Neural progenitor cell (in vitro differentiated cells): ENCODE measurements at regions not wholly inside any gene's neighbourhood (a gene's known extent, or its start where the extent isn't known, plus 50 kb on each side); places are given as distances from the start of the nearest gene placed in this dataset.

Experiments
- DNase-seq: peaks from one replicate; pipeline ENCODE4 v3.0.0-alpha.2; 2016; ENCODE audit warnings: low spot score
- H2AFZ ChIP-seq: fragments of 200-600 bp; sonication (generic); replicated peaks from 2 replicates; pipeline ENCODE4 v1.6.1; 2016; ENCODE audit warnings: antibody characterized with exemption
- H3F3A ChIP-seq: fragments of 200-600 bp; sonication (generic); 2 replicates; pipeline ENCODE4 v1.6.1; 2016; ENCODE audit warnings: antibody characterized with exemption, low read depth
- H3K27ac ChIP-seq: fragments of 200-600 bp; sonication (generic); 2 replicates; pipeline ENCODE4 v1.5.1; 2016; ENCODE audit warnings: mild to moderate bottlenecking
- H3K27me3 ChIP-seq: fragments of 200-600 bp; sonication (generic); 2 replicates; pipeline ENCODE4 v1.6.1; 2016; ENCODE audit warnings: mild to moderate bottlenecking, moderate library complexity
- H3K36me3 ChIP-seq: fragments of 200-600 bp; sonication (generic); 2 replicates; pipeline ENCODE4 v1.5.1; 2016
- H3K4me1 ChIP-seq: fragments of 200-600 bp; sonication (generic); 2 replicates; pipeline ENCODE4 v1.6.1; 2016; ENCODE audit warnings: mixed run types
- H3K4me2 ChIP-seq: fragments of 200-600 bp; sonication (generic); 2 replicates; pipeline ENCODE4 v1.6.1; 2016
- H3K4me3 ChIP-seq: fragments of 200-600 bp; sonication (generic); 2 replicates; pipeline ENCODE4 v1.5.1; 2016
- H3K79me2 ChIP-seq: fragments of 200-600 bp; sonication (generic); 2 replicates; pipeline ENCODE4 v1.6.1; 2016; ENCODE audit warnings: low read depth
- H3K9ac ChIP-seq: fragments of 200-600 bp; sonication (generic); 2 replicates; pipeline ENCODE4 v1.6.1; 2016
- H3K9me3 ChIP-seq: fragments of 200-600 bp; sonication (generic); 2 replicates; pipeline ENCODE4 v1.5.1; 2016; ENCODE audit warnings: low read depth
- H4K20me1 ChIP-seq: fragments of 200-600 bp; sonication (generic); 2 replicates; pipeline ENCODE4 v1.6.1; 2016; ENCODE audit warnings: low read depth
- H3K27ac Mint-ChIP-seq: 3 replicates; pipeline ENCODE4 v1.8.0; 2021; ENCODE audit warnings: mixed read lengths
- H3K27me3 Mint-ChIP-seq: 2 replicates; pipeline ENCODE4 v1.8.0; 2022; ENCODE audit warnings: low read depth, mild to moderate bottlenecking, inconsistent platforms, moderate library complexity, mixed read lengths; ENCODE audit not compliant: insufficient read depth
- H3K36me3 Mint-ChIP-seq: 3 replicates; pipeline ENCODE4 v1.8.0; 2021; ENCODE audit warnings: mixed read lengths
- H3K4me1 Mint-ChIP-seq: 3 replicates; pipeline ENCODE4 v1.8.0; 2021; ENCODE audit warnings: mixed read lengths
- H3K4me3 Mint-ChIP-seq: 3 replicates; pipeline ENCODE4 v1.8.0; 2021; ENCODE audit warnings: mild to moderate bottlenecking, moderate library complexity, mixed read lengths
- H3K9me3 Mint-ChIP-seq: 3 replicates; pipeline ENCODE4 v1.8.0; 2020; ENCODE audit warnings: mixed read lengths
- EZH2 ChIP-seq: fragments of 200-600 bp; sonication (generic); IDR thresholded peaks from 2 replicates; pipeline ENCODE4 v1.6.1; 2017; ENCODE audit warnings: antibody characterized with exemption, mild to moderate bottlenecking, moderate library complexity
- EZH2phosphoT487 ChIP-seq: fragments of 200-600 bp; sonication (generic); IDR thresholded peaks from 2 replicates; pipeline ENCODE4 v1.6.1; 2017; ENCODE audit warnings: antibody characterized with exemption
- TF ChIP-seq, protein P1 (sequence below): fragments of 200-600 bp; sonication (generic); IDR thresholded peaks from 2 replicates; pipeline ENCODE4 v1.5.1; 2017; ENCODE audit warnings: antibody characterized with exemption, mild to moderate bottlenecking

DNA sequence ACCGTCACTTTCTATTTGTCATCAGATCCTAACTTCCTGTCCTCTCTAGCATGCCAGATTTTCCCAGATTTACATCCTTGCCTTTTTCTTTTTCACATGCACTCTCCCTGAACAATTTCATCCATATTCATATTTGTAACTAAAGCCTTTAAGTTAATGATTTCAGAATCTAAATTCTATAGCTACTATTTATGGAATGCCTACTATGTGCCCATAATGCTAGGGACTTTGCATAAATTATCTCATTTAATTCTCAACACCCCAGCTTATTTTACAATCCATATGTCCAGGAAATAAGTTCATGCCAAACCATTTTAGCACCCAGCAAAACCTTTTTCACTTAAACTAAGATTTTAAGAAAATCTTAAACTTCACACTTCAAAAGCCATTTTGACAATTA lies 531.9 kb downstream of the NUP35 start:
- H3K4me3 Mint-ChIP-seq = no peak overlapping the region
- H3K4me3 ChIP-seq = no peak overlapping the region
- H3K4me1 ChIP-seq = no peaks in the 10 kb centered on the region
- H3K9me3 Mint-ChIP-seq = no peaks in the 10 kb centered on the region
- no peaks in the 10 kb centered on the region for H3K27me3 Mint-ChIP-seq
- H3K27me3 ChIP-seq = no peaks in the 10 kb centered on the region
- TF ChIP-seq EZH2phosphoT487 = no peak
- TF ChIP-seq, protein P1, sequence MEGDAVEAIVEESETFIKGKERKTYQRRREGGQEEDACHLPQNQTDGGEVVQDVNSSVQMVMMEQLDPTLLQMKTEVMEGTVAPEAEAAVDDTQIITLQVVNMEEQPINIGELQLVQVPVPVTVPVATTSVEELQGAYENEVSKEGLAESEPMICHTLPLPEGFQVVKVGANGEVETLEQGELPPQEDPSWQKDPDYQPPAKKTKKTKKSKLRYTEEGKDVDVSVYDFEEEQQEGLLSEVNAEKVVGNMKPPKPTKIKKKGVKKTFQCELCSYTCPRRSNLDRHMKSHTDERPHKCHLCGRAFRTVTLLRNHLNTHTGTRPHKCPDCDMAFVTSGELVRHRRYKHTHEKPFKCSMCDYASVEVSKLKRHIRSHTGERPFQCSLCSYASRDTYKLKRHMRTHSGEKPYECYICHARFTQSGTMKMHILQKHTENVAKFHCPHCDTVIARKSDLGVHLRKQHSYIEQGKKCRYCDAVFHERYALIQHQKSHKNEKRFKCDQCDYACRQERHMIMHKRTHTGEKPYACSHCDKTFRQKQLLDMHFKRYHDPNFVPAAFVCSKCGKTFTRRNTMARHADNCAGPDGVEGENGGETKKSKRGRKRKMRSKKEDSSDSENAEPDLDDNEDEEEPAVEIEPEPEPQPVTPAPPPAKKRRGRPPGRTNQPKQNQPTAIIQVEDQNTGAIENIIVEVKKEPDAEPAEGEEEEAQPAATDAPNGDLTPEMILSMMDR = no peak
- TF ChIP-seq EZH2 = no peak
- no peaks in the 10 kb centered on the region for H3K79me2 ChIP-seq
- no peaks in the 10 kb centered on the region for H3K36me3 ChIP-seq
- no peak overlapping the region for H3K4me2 ChIP-seq
- H3K27ac Mint-ChIP-seq = no peak overlapping the region
- DNase-seq = no peak
- no peak overlapping the region for H3K9ac ChIP-seq
- H3K9me3 ChIP-seq = no peaks in the 10 kb centered on the region
- no peaks in the 10 kb centered on the region for H3K4me1 Mint-ChIP-seq
- H4K20me1 ChIP-seq = no peaks in the 10 kb centered on the region
- H3K27ac ChIP-seq = no peak overlapping the region
- H3F3A ChIP-seq = no peaks in the 10 kb centered on the region
- H2AFZ ChIP-seq = no peak overlapping the region
- H3K36me3 Mint-ChIP-seq = no peaks in the 10 kb centered on the region

DNA sequence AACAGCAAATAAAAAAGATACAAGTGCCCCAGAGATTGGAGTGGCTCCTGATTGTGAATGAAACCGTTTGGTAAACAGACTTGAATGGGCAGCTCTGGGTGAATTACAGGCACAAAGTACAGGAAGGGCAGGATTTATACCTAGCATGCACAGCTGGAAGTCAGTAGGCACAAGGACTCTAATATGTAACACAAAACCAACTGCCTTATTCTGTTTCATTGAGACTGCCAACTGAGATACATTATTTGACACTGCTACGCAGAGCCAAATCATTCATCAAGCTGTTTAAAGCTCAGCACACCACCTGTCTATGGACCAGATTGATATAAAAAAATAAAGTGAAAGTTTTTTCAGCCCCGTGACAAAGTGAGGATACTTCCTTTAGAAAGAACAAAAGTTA lies 541.2 kb downstream of the NUP35 start:
- Mint-ChIP-seq H3K9me3 (no peaks in the 10 kb centered on the region), H3K36me3 (no peaks in the 10 kb centered on the region), H3K27ac (peak overlapping the region; percentile 26), H3K4me1 (peaks cover 16% of the 10 kb centered on the region), H3K27me3 (no peaks in the 10 kb centered on the region), H3K4me3 (no peak overlapping the region)
- H3K9ac ChIP-seq = no peak overlapping the region
- H3F3A ChIP-seq = no peaks in the 10 kb centered on the region
- no peak overlapping the region for H3K4me2 ChIP-seq
- H3K27me3 ChIP-seq = no peaks in the 10 kb centered on the region
- DNase-seq = peak; percentile 18
- no peaks in the 10 kb centered on the region for H3K9me3 ChIP-seq
- no peak for TF ChIP-seq EZH2phosphoT487
- TF ChIP-seq, protein P1 = no peak
- TF ChIP-seq EZH2 = no peak
- no peaks in the 10 kb centered on the region for H3K36me3 ChIP-seq
- H2AFZ ChIP-seq = no peak overlapping the region
- no peak overlapping the region for H3K27ac ChIP-seq
- no peaks in the 10 kb centered on the region for H3K79me2 ChIP-seq
- no peaks in the 10 kb centered on the region for H4K20me1 ChIP-seq
- no peak overlapping the region for H3K4me3 ChIP-seq
- peaks cover 14% of the 10 kb centered on the region for H3K4me1 ChIP-seq

DNA sequence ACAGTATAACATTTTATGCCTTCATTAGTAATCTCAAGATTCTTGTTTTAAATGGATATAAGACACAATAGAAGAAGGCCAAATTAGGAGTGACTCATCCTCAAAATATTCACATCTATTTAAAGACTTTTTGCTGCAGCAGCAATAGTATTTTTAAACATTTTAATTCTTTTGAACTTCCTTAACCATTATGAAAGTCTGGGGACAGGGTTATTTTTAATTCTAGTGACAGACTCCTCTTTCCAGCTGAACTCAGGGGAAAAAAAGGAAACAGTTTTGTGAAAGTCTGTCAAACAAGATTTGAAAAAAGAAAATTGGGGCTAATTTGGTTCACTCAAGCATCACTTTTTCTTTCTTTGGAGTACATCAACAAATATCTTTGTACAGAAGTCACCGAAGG lies 541.8 kb downstream of the NUP35 start:
- no peak overlapping the region for H3K4me3 Mint-ChIP-seq
- H3K4me1 Mint-ChIP-seq = peaks cover 16% of the 10 kb centered on the region
- no peaks in the 10 kb centered on the region for H3K27me3 Mint-ChIP-seq
- H3K4me2 ChIP-seq = no peak overlapping the region
- no peak overlapping the region for H3K4me3 ChIP-seq
- H3K9ac ChIP-seq = no peak overlapping the region
- no peaks in the 10 kb centered on the region for H3F3A ChIP-seq
- no peaks in the 10 kb centered on the region for H3K9me3 ChIP-seq
- TF ChIP-seq EZH2phosphoT487 = no peak
- TF ChIP-seq EZH2 = no peak
- TF ChIP-seq, protein P1 = no peak
- no peak overlapping the region for H3K27ac ChIP-seq
- DNase-seq = no peak
- no peaks in the 10 kb centered on the region for H4K20me1 ChIP-seq
- no peaks in the 10 kb centered on the region for H3K27me3 ChIP-seq
- peak overlapping the region; percentile 21 for H3K27ac Mint-ChIP-seq
- no peaks in the 10 kb centered on the region for H3K9me3 Mint-ChIP-seq
- no peaks in the 10 kb centered on the region for H3K36me3 Mint-ChIP-seq
- no peaks in the 10 kb centered on the region for H3K36me3 ChIP-seq
- peaks cover 14% of the 10 kb centered on the region for H3K4me1 ChIP-seq
- no peak overlapping the region for H2AFZ ChIP-seq
- H3K79me2 ChIP-seq = no peaks in the 10 kb centered on the region
